ENCODE measurements at regions not wholly inside any gene's neighbourhood (a gene's known extent, or its start where the extent isn't known, plus 50 kb on each side); places are given as distances from the start of the nearest gene placed in this dataset.

DNA sequence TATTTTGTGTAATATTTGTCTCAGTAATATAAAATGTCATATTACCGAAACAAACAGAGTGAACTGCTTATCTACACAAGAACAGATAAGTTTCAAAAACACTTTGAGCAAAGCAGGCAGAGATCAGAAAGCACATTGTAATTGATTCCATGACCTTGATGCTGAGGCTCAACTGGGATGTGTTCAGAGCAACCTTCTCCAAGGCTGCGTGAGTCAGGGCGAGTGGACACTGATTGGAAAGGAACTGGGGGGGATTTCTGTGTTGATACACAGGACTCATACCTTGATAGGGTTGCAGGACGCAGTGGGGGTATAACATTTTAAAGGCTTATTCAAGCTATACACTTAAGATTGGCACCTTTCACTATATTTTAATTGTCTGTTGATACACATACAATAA lies 1136.3 kb downstream of the UQCRFS1 start:
- Histone ChIP-seq H3K14ac (ENCODE audit: insufficient read depth, low read length) (no peak overlapping the region), H3K18ac (ENCODE audit: insufficient read length, low read depth, low read length) (no peak overlapping the region), H3K4ac (ENCODE audit: low read depth, low read length) (no peak overlapping the region), H3K9me3 (ENCODE audit: control insufficient read depth, low read depth, low read length) (no peaks in the 10 kb centered on the region), H2AFZ (ENCODE audit: low read length) (no peak overlapping the region), H4K5ac (ENCODE audit: insufficient read length, low read depth, low read length) (no peak overlapping the region), H2BK15ac (ENCODE audit: low read depth, low read length) (no peak overlapping the region), H3K23ac (ENCODE audit: insufficient read length, low read depth, low read length) (no peak overlapping the region), H3K9ac (ENCODE audit: extremely low read depth, insufficient read length, low read length) (no peak overlapping the region), H4K20me1 (ENCODE audit: control insufficient read depth, insufficient read depth, insufficient read length) (no peaks in the 10 kb centered on the region), H3K27me3 (ENCODE audit: insufficient read depth, low read length) (no peaks in the 10 kb centered on the region), H3K79me1 (ENCODE audit: insufficient read depth, low read depth, low read length, poor library complexity, severe bottlenecking) (no peaks in the 10 kb centered on the region), H3K4me2 (ENCODE audit: insufficient read depth, insufficient read length, low read length) (no peak overlapping the region), H3K56ac (ENCODE audit: insufficient read length, low read depth, low read length) (no peak overlapping the region), H4K8ac (replicated peaks; ENCODE audit: insufficient read length, low read depth, low read length) (no peak overlapping the region), H2BK20ac (ENCODE audit: low read depth, low read length, poor library complexity, severe bottlenecking) (no peak overlapping the region), H3K27ac (ENCODE audit: insufficient read length, low read depth, low read length) (no peak overlapping the region), H3K79me2 (ENCODE audit: insufficient read depth, low read length) (no peaks in the 10 kb centered on the region), H2BK120ac (ENCODE audit: low read depth, low read length, poor library complexity, severe bottlenecking) (no peak overlapping the region), H3T11ph (ENCODE audit: low read length) (no peak overlapping the region), H4K91ac (ENCODE audit: insufficient read length, low read depth, low read length) (no peak overlapping the region), H2AK5ac (ENCODE audit: insufficient read length, low read length) (no peak overlapping the region), H2BK12ac (ENCODE audit: insufficient read length, low read depth, low read length) (no peak overlapping the region), H3K23me2 (ENCODE audit: insufficient read length, low read depth, low read length, poor library complexity, severe bottlenecking) (no peaks in the 10 kb centered on the region), H2BK5ac (ENCODE audit: insufficient read length, low read length) (no peak overlapping the region), H3K4me1 (ENCODE audit: insufficient read depth, low read length) (no peaks in the 10 kb centered on the region)
- TF ChIP-seq, protein P1, sequence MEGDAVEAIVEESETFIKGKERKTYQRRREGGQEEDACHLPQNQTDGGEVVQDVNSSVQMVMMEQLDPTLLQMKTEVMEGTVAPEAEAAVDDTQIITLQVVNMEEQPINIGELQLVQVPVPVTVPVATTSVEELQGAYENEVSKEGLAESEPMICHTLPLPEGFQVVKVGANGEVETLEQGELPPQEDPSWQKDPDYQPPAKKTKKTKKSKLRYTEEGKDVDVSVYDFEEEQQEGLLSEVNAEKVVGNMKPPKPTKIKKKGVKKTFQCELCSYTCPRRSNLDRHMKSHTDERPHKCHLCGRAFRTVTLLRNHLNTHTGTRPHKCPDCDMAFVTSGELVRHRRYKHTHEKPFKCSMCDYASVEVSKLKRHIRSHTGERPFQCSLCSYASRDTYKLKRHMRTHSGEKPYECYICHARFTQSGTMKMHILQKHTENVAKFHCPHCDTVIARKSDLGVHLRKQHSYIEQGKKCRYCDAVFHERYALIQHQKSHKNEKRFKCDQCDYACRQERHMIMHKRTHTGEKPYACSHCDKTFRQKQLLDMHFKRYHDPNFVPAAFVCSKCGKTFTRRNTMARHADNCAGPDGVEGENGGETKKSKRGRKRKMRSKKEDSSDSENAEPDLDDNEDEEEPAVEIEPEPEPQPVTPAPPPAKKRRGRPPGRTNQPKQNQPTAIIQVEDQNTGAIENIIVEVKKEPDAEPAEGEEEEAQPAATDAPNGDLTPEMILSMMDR (conservative IDR thresholded peaks at IDR 0.05), result no peak
- Mint-ChIP-seq H3K9me3 (peaks cover 6 to 9% of the 10 kb centered on the region in 2 experiments), H3K36me3 (ENCODE audit: insufficient read depth in 1 of 3, low read depth in 3 of 3) (peaks cover 0 to 2% (median under 1%) of the 10 kb centered on the region in 3 experiments; a peak in 4 of 7 replicates), H3K4me1 (no peaks in the 10 kb centered on the region), H3K4me3 (no peak overlapping the region), H3K27me3 (ENCODE audit: low read depth) (peaks cover 3% of the 10 kb centered on the region; the same call in 1 of the 2 replicates), H3K27ac (no peak overlapping the region)
- no peak for DNase-seq
- WGBS (ENCODE audit: extremely low coverage, insufficient read length, low lambda C conversion rate), result no CpG with 5 or more reads among the region's 4 CpGs
